Upper lobe of left lung (tissue), 6 donors: ENCODE measurements at regions not wholly inside any gene's neighbourhood (a gene's known extent, or its start where the extent isn't known, plus 50 kb on each side); places are given as distances from the start of the nearest gene placed in this dataset.

ENCODE experiments used
- ATAC-seq, 2 donors: fragments of 200-7000 bp; cut with Tn5 transposase; one replicate each; pipeline ENCODE4 v1.9.1; 2022; ENCODE audit warnings: mild to moderate bottlenecking in 2 of 2, moderate library complexity in 2 of 2; ENCODE audit not compliant: low FRiP score in 2 of 2
- DNase-seq, 2 donors: peaks; one replicate each; pipeline ENCODE4 v3.0.0-alpha.2; 2019 to 2020
- H3K27ac ChIP-seq, 4 donors: fragments of 200-600 bp; sonication (generic); one replicate each; pipeline ENCODE4 v1.5.1; 2016 to 2019
- H3K27me3 ChIP-seq, 4 donors: fragments of 200-600 bp; sonication (generic); one replicate each; pipeline ENCODE4 v1.5.1; 2017 to 2019
- H3K36me3 ChIP-seq, 4 donors: fragments of 200-600 bp; sonication (generic); one replicate each; pipeline ENCODE4 v1.5.1; 2016 to 2019
- H3K4me1 ChIP-seq, 4 donors: fragments of 200-600 bp; sonication (generic); one replicate each; pipeline ENCODE4 v1.5.1; 2018 to 2019
- H3K4me3 ChIP-seq, 4 donors: fragments of 200-600 bp; sonication (generic); one replicate each; pipeline ENCODE4 v1.5.1; 2017 to 2019; ENCODE audit warnings: mild to moderate bottlenecking in 2 of 4, moderate library complexity in 1 of 4
- H3K9me3 ChIP-seq, 4 donors: fragments of 200-600 bp; sonication (generic); one replicate each; pipeline ENCODE4 v1.5.1; 2018 to 2019
- CTCF ChIP-seq, 6 experiments: fragments of 450-650 bp in 4 of 6; fragments of 200-600 bp in 2 of 6; sonication (generic) in 2 of 6; IDR thresholded peaks; one replicate each; pipeline ENCODE4 v1.5.1; 2016 to 2019; ENCODE audit warnings: antibody characterized with exemption in 6 of 6
- EP300 ChIP-seq, 4 donors: sonication (generic); formaldehyde crosslinking; IDR thresholded peaks; one replicate each; pipeline ENCODE4 v1.5.1; 2017; ENCODE audit warnings: antibody characterized with exemption in 4 of 4, control low read depth in 2 of 4
- POLR2A ChIP-seq, 4 donors: fragments of 450-650 bp; IDR thresholded peaks; one replicate each; pipeline ENCODE4 v1.5.1; 2016 to 2017; ENCODE audit warnings: antibody characterized with exemption in 4 of 4, mild to moderate bottlenecking in 2 of 4
- POLR2AphosphoS5 ChIP-seq, 2 donors: sonication (generic); formaldehyde crosslinking; IDR thresholded peaks; one replicate each; pipeline ENCODE4 v1.5.1; 2017; ENCODE audit warnings: antibody characterized with exemption in 2 of 2
- WGBS, 2 donors: methylation state at CpG; one replicate each; pipeline ENCODE4 v1.1.5; 2017 to 2018; 5-methylcytosine and 5-hydroxymethylcytosine counted together
- donor health status: DM: no; HTN: no; CAD: no; lungs with moderate emphysema.
- donor health status: DM: no; HTN: yes; CAD: no; lungs with severe emphysema.

DNA sequence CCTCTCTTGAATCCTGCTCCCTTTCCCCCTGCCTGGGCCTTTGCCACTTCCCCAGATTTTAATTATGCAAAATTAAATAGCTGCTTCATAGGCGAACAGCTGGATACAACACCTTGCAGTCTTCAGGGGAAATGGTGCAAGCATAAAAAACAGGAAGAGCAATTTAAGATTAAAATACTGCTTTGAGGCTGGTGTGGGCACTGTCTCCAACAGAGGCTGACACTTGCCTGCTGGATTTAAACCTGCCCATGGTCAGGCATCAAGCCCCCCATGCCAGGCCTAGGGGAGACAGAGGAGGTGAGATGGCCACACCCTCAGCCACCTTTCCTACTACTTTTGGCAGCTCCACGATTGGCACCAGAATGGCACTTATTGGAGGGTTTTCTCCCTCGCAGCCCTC, 110.1 kb upstream of the DIO3 start:
- Histone ChIP-seq H3K27ac (no peak overlapping the region), H3K36me3 (no peaks in the 10 kb centered on the region)
- peak in 1 of 2 donors; percentile 41 for ATAC-seq

GRCh38 chr14:101453225-101453624, 108.1 kb upstream of the DIO3 start:
- TF ChIP-seq POLR2A (IDR thresholded peaks at IDR 0.05) (no peak), EP300 (IDR thresholded peaks at IDR 0.05) (no peak), CTCF (IDR thresholded peaks at IDR 0.05) (no peak), POLR2AphosphoS5 (IDR thresholded peaks at IDR 0.05) (no peak)
- no peaks in the 10 kb centered on the region for H3K36me3 ChIP-seq

More for the DNA sequence above, 110.1 kb upstream of the DIO3 start:
- Histone ChIP-seq H3K9me3 (no peaks in the 10 kb centered on the region), H3K4me3 (no peak overlapping the region), H3K27me3 (peaks cover 0 to 3% (median 0%) of the 10 kb centered on the region in 4 donors), H3K4me1 (no peaks in the 10 kb centered on the region)
- DNase-seq: no peak
- 73 to 74% methylated on average over 3 of the region's 3 CpGs for WGBS, 2 donors
- TF ChIP-seq POLR2AphosphoS5 (IDR thresholded peaks at IDR 0.05) (no peak), CTCF (IDR thresholded peaks at IDR 0.05) (no peak), EP300 (IDR thresholded peaks at IDR 0.05) (no peak)

DNA sequence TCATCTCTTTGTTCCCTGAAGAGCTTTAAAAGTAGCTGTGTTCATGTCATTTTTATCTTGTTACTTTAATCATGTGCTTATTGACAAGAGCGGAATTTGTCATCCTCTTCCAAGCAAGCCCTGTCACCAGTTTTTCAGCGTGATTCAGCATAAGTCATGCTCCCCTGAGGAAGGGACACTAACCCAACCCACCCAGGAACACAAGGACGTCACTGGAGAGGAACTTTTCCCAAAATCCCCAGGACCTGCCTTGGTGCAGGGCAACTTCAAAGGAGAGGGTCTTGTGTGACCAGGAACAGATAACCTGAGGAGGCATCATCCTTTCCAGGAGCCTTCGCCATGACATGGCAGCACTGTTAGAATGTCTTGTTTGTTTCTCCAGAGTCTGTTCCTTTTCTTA, 107.1 kb upstream of the DIO3 start:
- TF ChIP-seq EP300 (IDR thresholded peaks at IDR 0.05): no peak
- no peak for TF ChIP-seq CTCF (IDR thresholded peaks at IDR 0.05)
- TF ChIP-seq POLR2AphosphoS5 (IDR thresholded peaks at IDR 0.05): no peak
- TF ChIP-seq POLR2A (IDR thresholded peaks at IDR 0.05): no peak
- 82 to 90% methylated on average over 4 of the region's 4 CpGs for WGBS, 2 donors

More at GRCh38 chr14:101453225-101453624, 108.1 kb upstream of the DIO3 start:
- WGBS, 2 donors: 51 to 63% methylated on average over 7 of the region's 7 CpGs
- Histone ChIP-seq H3K9me3 (no peaks in the 10 kb centered on the region), H3K4me3 (no peak overlapping the region), H3K4me1 (peaks cover 0 to 14% (median 3%) of the 10 kb centered on the region in 4 donors), H3K27ac (no peak overlapping the region), H3K27me3 (peaks cover 0 to 19% (median 11%) of the 10 kb centered on the region in 4 donors)
- DNase-seq: no peak
- ATAC-seq: no peak

DNA sequence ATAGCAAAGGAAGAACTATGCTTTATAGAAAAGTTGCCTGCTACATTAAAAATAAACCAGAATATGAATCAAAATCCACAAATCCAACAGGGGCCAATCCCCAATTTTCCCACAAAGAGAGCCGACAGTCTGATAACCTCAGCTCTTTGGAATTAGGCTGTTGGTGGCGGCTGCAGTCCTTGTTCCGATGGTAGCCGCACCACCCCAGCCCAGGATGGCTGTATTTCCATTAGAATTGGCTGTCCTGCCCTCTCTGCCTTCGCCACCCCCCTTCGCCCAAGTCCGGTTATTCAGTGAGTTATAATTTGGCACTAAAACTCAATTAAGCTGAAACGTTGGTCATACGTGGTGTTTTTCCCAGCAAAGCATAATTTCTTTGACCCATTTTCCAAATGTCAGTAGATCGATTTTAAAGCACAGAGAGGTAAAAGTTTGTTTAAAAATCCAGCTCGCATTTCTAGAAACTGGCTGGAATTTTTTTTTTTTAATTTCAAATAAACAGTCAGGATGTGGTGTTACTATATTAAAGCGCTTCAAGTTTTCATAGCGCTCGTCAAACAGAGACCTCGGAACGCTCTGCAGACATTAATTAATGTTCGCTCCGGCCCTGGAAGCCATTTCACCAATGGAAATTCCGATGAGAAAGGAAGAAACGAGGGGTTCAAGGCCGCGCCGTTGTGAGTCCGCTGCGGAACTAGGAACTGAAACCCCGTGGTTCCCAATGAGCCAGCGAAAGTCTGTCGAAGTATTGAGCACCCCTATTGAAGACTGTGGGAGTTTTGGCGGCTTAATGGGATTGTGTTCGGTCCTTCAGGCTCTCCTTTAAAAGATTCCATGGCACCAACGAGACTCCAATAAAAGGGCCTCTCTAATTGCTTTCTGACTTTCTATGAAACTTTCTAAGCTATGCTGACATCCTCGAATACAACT, 104.8 kb upstream of the DIO3 start:
- Histone ChIP-seq H3K9me3 (no peaks in the 10 kb centered on the region), H3K36me3 (no peaks in the 10 kb centered on the region), H3K27me3 (peaks cover 0 to 31% (median 23%) of the 10 kb centered on the region in 4 donors)

More for the DNA sequence above, 107.1 kb upstream of the DIO3 start:
- Histone ChIP-seq H3K27ac (no peak overlapping the region), H3K9me3 (no peaks in the 10 kb centered on the region), H3K4me1 (peaks cover 8 to 24% (median 12%) of the 10 kb centered on the region in 4 donors), H3K27me3 (peaks cover 0 to 29% (median 21%) of the 10 kb centered on the region in 4 donors), H3K4me3 (no peak overlapping the region), H3K36me3 (no peaks in the 10 kb centered on the region)
- no peak for ATAC-seq
- DNase-seq: no peak

More for the DNA sequence above, 104.8 kb upstream of the DIO3 start:
- Histone ChIP-seq H3K27ac (no peak overlapping the region), H3K4me3 (no peak overlapping the region), H3K4me1 (peaks cover 10 to 27% (median 14%) of the 10 kb centered on the region in 4 donors)
- TF ChIP-seq POLR2AphosphoS5 (IDR thresholded peaks at IDR 0.05) (no peak), CTCF (IDR thresholded peaks at IDR 0.05) (no peak), POLR2A (IDR thresholded peaks at IDR 0.05) (no peak), EP300 (IDR thresholded peaks at IDR 0.05) (no peak)
- no peak for DNase-seq
- ATAC-seq: no peak
- WGBS, 2 donors: 20 to 22% methylated on average over 32 of the region's 32 CpGs
